HCT116 (cell line): ENCODE measurements at regions not wholly inside any gene's neighbourhood (a gene's known extent, or its start where the extent isn't known, plus 50 kb on each side); places are given as distances from the start of the nearest gene placed in this dataset.

Source experiments
- ATAC-seq: fragments of 200-7000 bp; cut with Tn5 transposase; 2 replicates; pipeline ENCODE4 v1.9.1; 2020; ENCODE audit warnings: mild to moderate bottlenecking, moderate library complexity
- BruUV-seq: library from RNA; stranded (reverse); fragments of 400-500 nt; replicated peaks from 2 replicates; lab custom pipeline; 2021; lab: Mats Ljungman, UMichigan
- CTCF ChIA-PET: fragments of 300-600 bp; sonication (Branson Sonifier 250); formaldehyde crosslinking; loops from one replicate; lab custom pipeline; 2021; ENCODE audit warnings: antibody characterized with exemption; lab: Charles Lee
- POLR2A ChIA-PET: fragments of 300-600, 350-600 bp; sonication (Branson Sonifier 250); formaldehyde crosslinking; loops from one replicate; lab custom pipeline; 2021; ENCODE audit warnings: antibody characterized with exemption; lab: Charles Lee
- RAD21 ChIA-PET, 2 experiments: fragments of 300-600 bp; sonication (Branson Sonifier 250); formaldehyde crosslinking; loops; one replicate each; lab custom pipeline; 2023; ENCODE audit warnings: low total read pairs in 2 of 2; ENCODE audit not compliant: uncharacterized antibody in 2 of 2, unreplicated experiment in 2 of 2, low non-redundant PET in 1 of 2; lab: Charles Lee
- DNase-seq: peaks from one replicate; pipeline ENCODE4 v3.0.0-alpha.2; 2010; ENCODE audit warnings: low read depth, low spot score
- H2AFZ ChIP-seq: fragments of 200-600 bp; shearing (Covaris generic), sonication (generic); 2 replicates; pipeline ENCODE4 v1.6.1; 2017; ENCODE audit warnings: low read depth, mixed run types, mixed read lengths, antibody characterized with exemption, low read length; ENCODE audit not compliant: poor library complexity, severe bottlenecking
- H3K27ac ChIP-seq: 2 replicates; pipeline ENCODE4 v1.5.1; 2012; ENCODE audit warnings: low read depth, low read length
- H3K27me3 ChIP-seq: fragments of 200-600 bp; sonication (generic); 2 replicates; pipeline ENCODE4 v1.6.1; 2016; ENCODE audit warnings: mixed run types, low read length, mixed read lengths; ENCODE audit not compliant: insufficient read depth
- H3K36me3 ChIP-seq, 2 experiments: fragments of 200-500 bp in 1 of 2; fragments of 200-600 bp in 1 of 2; sonication (Bioruptor generic) in 1 of 2; sonication (generic) in 1 of 2; 2 replicates each; pipeline versions ENCODE4 v1.5.1 to v1.6.1; 2014 to 2016; ENCODE audit warnings: low read length in 2 of 2, inconsistent platforms in 1 of 2, mixed read lengths in 1 of 2, mixed run types in 1 of 2; ENCODE audit not compliant: insufficient read depth in 2 of 2, control insufficient read depth in 1 of 2
- H3K4me1 ChIP-seq, 2 experiments: fragments of 200-600 bp in 1 of 2; sonication (generic) in 1 of 2; 2 replicates each; pipeline versions ENCODE4 v1.5.1 to v1.6.1; 2012 to 2017; ENCODE audit warnings: low read length in 2 of 2, inconsistent platforms in 1 of 2, mild to moderate bottlenecking in 1 of 2, mixed read lengths in 1 of 2, mixed run types in 1 of 2, moderate library complexity in 1 of 2; ENCODE audit not compliant: insufficient read depth in 2 of 2, control insufficient read depth in 1 of 2
- H3K4me2 ChIP-seq: fragments of 200-600 bp; sonication (generic); 2 replicates; pipeline ENCODE4 v1.6.1; 2017; ENCODE audit warnings: mixed run types, low read length, mixed read lengths
- H3K4me3 ChIP-seq, 2 experiments: fragments of 200-600 bp in 1 of 2; sonication (generic) in 1 of 2; replicated peaks in 1 of 2; 2 replicates each; pipeline ENCODE4 v1.5.1; 2011 to 2016; ENCODE audit warnings: low read length in 2 of 2, control low read depth in 1 of 2, low read depth in 1 of 2, mild to moderate bottlenecking in 1 of 2, mixed read lengths in 1 of 2, mixed run types in 1 of 2
- H3K79me2 ChIP-seq: fragments of 200-600 bp; sonication (generic); 2 replicates; pipeline ENCODE4 v1.6.1; 2017; ENCODE audit warnings: mild to moderate bottlenecking, mixed run types, low read length, moderate library complexity, mixed read lengths; ENCODE audit not compliant: insufficient read depth
- H3K9ac ChIP-seq: fragments of 200-600 bp; sonication (generic); 2 replicates; pipeline ENCODE4 v1.6.1; 2016; ENCODE audit warnings: low read length, mixed read lengths
- H3K9me2 ChIP-seq: fragments of 200-600 bp; sonication (generic), shearing (Covaris generic); 2 replicates; pipeline ENCODE4 v1.6.1; 2017; ENCODE audit warnings: mixed run types, mild to moderate bottlenecking, moderate library complexity; ENCODE audit not compliant: insufficient read depth
- H3K9me3 ChIP-seq, 2 experiments: fragments of 200-500 bp in 1 of 2; fragments of 200-600 bp in 1 of 2; sonication (Bioruptor generic) in 1 of 2; sonication (generic) in 1 of 2; 2 replicates each; pipeline ENCODE4 v1.6.1; 2014 to 2017; ENCODE audit warnings: low read length in 2 of 2, mixed read lengths in 2 of 2, inconsistent platforms in 1 of 2, low read depth in 1 of 2, mild to moderate bottlenecking in 1 of 2, mixed run types in 1 of 2, moderate library complexity in 1 of 2; ENCODE audit not compliant: control insufficient read depth in 1 of 2, insufficient read depth in 1 of 2
- H4K20me1 ChIP-seq: fragments of 200-600 bp; sonication (generic), shearing (Covaris generic); 2 replicates; pipeline ENCODE4 v1.6.1; 2017; ENCODE audit warnings: mixed run types, mild to moderate bottlenecking, moderate library complexity; ENCODE audit not compliant: insufficient read depth
- CBX3 ChIP-seq: IDR thresholded peaks from 2 replicates; pipeline ENCODE4 v1.6.1; 2012; ENCODE audit warnings: low read depth
- CEBPB ChIP-seq: IDR thresholded peaks from 2 replicates; pipeline ENCODE4 v1.6.1; 2012; ENCODE audit warnings: low read depth
- CTCF ChIP-seq, 3 experiments: fragments of 200-600 bp in 1 of 3; sonication (generic) in 1 of 3; IDR thresholded peaks in 2 of 3; conservative IDR thresholded peaks in 1 of 3; 2 replicates each; pipeline ENCODE4 v1.5.1; 2012 to 2017; ENCODE audit warnings: low read depth in 2 of 3, low read length in 2 of 3, antibody characterized with exemption in 1 of 3, borderline replicate concordance in 1 of 3, control low read depth in 1 of 3, mild to moderate bottlenecking in 1 of 3, mixed read lengths in 1 of 3, mixed run types in 1 of 3, moderate library complexity in 1 of 3; ENCODE audit not compliant: insufficient read depth in 1 of 3
- SIN3A ChIP-seq: IDR thresholded peaks from 2 replicates; pipeline ENCODE4 v1.6.1; 2012; ENCODE audit warnings: low read depth
- SP1 ChIP-seq: IDR thresholded peaks from 2 replicates; pipeline ENCODE4 v1.6.1; 2012; ENCODE audit warnings: low read depth
- SRF ChIP-seq: IDR thresholded peaks from 2 replicates; pipeline ENCODE4 v1.6.1; 2012; ENCODE audit warnings: low read depth
- YY1 ChIP-seq: IDR thresholded peaks from 2 replicates; pipeline ENCODE4 v1.6.1; 2011; ENCODE audit warnings: low read length, low read depth, moderate library complexity, mild to moderate bottlenecking; ENCODE audit not compliant: insufficient replicate concordance; ENCODE audit errors: extremely low read depth
- ZBTB33 ChIP-seq: IDR thresholded peaks from 2 replicates; pipeline ENCODE4 v1.6.1; 2011; ENCODE audit warnings: mild to moderate bottlenecking, low read length, moderate library complexity; ENCODE audit not compliant: insufficient replicate concordance; ENCODE audit errors: extremely low read depth
- ZNF274 ChIP-seq: fragments of 200-500 bp; sonication (Bioruptor generic); IDR thresholded peaks from 2 replicates; pipeline ENCODE4 v1.6.1; 2014; ENCODE audit warnings: mild to moderate bottlenecking, low read depth, low read length, inconsistent platforms
- intact Hi-C: fragments of 100-400 bp; cut with micrococcal nuclease; formaldehyde crosslinking; loops from 2 replicates; pipeline ENCODE4 v1.10.0; 2022
- TF ChIP-seq, protein P1 (sequence below): IDR thresholded peaks from 2 replicates; pipeline ENCODE4 v1.6.1; 2012
- TF ChIP-seq, protein P2 (sequence below): IDR thresholded peaks from 2 replicates; pipeline ENCODE4 v1.6.1; 2012; ENCODE audit warnings: low read depth

GRCh38 chr2:125710561-125710960, 945.4 kb upstream of the GYPC start:
- TF ChIP-seq ZBTB33 (no peak), CBX3 (no peak), SP1 (no peak)
- TF ChIP-seq, protein P1, sequence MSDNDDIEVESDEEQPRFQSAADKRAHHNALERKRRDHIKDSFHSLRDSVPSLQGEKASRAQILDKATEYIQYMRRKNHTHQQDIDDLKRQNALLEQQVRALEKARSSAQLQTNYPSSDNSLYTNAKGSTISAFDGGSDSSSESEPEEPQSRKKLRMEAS: no peak
- ChIA-PET CTCF (no interaction called here), RAD21 (no interaction called here), POLR2A (no interaction called here)
- no TSS peak for BruUV-seq
- DNase-seq: no peak
- ATAC-seq: no peak
- Histone ChIP-seq H3K27ac (no peak overlapping the region), H3K79me2 (no peaks in the 10 kb centered on the region), H3K27me3 (no peaks in the 10 kb centered on the region), H3K9ac (no peak overlapping the region), H3K4me1 (no peaks in the 10 kb centered on the region), H3K4me2 (no peak overlapping the region), H3K9me2 (no peaks in the 10 kb centered on the region), H3K4me3 (no peak overlapping the region), H3K36me3 (no peaks in the 10 kb centered on the region), H2AFZ (no peak overlapping the region), H4K20me1 (no peaks in the 10 kb centered on the region), H3K9me3 (peaks cover 4 to 20% of the 10 kb centered on the region in 2 experiments; a peak in 2 of 4 replicates)
- intact Hi-C loops: no loop called here

DNA sequence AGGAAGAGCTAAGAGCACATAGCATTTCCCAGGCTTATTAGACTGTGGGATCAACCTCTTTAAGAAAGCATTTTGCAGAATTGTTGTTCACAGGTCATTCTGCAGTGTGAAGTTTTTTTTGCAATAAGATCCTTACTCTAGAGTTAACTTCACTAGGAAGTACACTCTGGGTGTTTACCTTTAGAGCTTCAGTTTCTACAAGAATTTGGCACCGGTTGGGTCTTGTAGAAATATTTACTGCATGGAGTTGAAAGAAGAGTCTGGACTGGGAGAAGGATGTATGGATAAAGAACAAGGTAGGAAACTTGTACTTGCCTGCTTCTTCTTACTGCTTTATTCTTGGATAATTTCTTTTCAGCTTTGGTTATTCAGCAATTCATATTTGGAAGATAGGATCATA, 944.9 kb upstream of the GYPC start:
- BruUV-seq: no TSS peak
- H4K20me1 ChIP-seq: no peaks in the 10 kb centered on the region
- ChIA-PET RAD21 (no interaction called here), CTCF (no interaction called here), POLR2A (no interaction called here)
- intact Hi-C loops: no loop called here
- H3K79me2 ChIP-seq: no peaks in the 10 kb centered on the region
- H3K9ac ChIP-seq: no peak overlapping the region
- ATAC-seq (no peak), DNase-seq (no peak)
- H3K4me2 ChIP-seq: no peak overlapping the region
- no peaks in the 10 kb centered on the region for H3K9me2 ChIP-seq
- peaks cover 4 to 19% of the 10 kb centered on the region in 2 experiments; a peak in 2 of 4 replicates for H3K9me3 ChIP-seq
- no peaks in the 10 kb centered on the region for H3K4me1 ChIP-seq
- H3K36me3 ChIP-seq: no peaks in the 10 kb centered on the region
- H3K27ac ChIP-seq: no peak overlapping the region
- H3K27me3 ChIP-seq: no peaks in the 10 kb centered on the region
- no peak overlapping the region for H2AFZ ChIP-seq
- no peak overlapping the region for H3K4me3 ChIP-seq
- TF ChIP-seq, protein P2, sequence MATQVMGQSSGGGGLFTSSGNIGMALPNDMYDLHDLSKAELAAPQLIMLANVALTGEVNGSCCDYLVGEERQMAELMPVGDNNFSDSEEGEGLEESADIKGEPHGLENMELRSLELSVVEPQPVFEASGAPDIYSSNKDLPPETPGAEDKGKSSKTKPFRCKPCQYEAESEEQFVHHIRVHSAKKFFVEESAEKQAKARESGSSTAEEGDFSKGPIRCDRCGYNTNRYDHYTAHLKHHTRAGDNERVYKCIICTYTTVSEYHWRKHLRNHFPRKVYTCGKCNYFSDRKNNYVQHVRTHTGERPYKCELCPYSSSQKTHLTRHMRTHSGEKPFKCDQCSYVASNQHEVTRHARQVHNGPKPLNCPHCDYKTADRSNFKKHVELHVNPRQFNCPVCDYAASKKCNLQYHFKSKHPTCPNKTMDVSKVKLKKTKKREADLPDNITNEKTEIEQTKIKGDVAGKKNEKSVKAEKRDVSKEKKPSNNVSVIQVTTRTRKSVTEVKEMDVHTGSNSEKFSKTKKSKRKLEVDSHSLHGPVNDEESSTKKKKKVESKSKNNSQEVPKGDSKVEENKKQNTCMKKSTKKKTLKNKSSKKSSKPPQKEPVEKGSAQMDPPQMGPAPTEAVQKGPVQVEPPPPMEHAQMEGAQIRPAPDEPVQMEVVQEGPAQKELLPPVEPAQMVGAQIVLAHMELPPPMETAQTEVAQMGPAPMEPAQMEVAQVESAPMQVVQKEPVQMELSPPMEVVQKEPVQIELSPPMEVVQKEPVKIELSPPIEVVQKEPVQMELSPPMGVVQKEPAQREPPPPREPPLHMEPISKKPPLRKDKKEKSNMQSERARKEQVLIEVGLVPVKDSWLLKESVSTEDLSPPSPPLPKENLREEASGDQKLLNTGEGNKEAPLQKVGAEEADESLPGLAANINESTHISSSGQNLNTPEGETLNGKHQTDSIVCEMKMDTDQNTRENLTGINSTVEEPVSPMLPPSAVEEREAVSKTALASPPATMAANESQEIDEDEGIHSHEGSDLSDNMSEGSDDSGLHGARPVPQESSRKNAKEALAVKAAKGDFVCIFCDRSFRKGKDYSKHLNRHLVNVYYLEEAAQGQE: no peak
- TF ChIP-seq YY1: no peak
- TF ChIP-seq, protein P1: no peak
- TF ChIP-seq SIN3A: no peak
- no peak for TF ChIP-seq SRF
- TF ChIP-seq CEBPB: no peak
- TF ChIP-seq ZNF274: no peak
- no peak for TF ChIP-seq CTCF (IDR thresholded peaks at IDR 0.05 in 2 of 3, conservative IDR thresholded peaks at IDR 0.05 in 1 of 3; ENCODE audit: borderline replicate concordance in 1 of 3, insufficient read depth in 1 of 3, low read depth in 2 of 3, low read length in 2 of 3)
